ENCODE measurements at regions not wholly inside any gene's neighbourhood (a gene's known extent, or its start where the extent isn't known, plus 50 kb on each side); places are given as distances from the start of the nearest gene placed in this dataset.

GRCh38 chr6:86331265-86331840 is 606.0 kb upstream of the HTR1E start:
- H3K9ac ChIP-seq (ENCODE audit: extremely low read depth, insufficient read length, low read length) = no peak overlapping the region
- H3K79me1 ChIP-seq (ENCODE audit: insufficient read depth, low read depth, low read length, poor library complexity, severe bottlenecking) = no peaks in the 10 kb centered on the region
- H3K27ac ChIP-seq (ENCODE audit: insufficient read length, low read depth, low read length) = no peak overlapping the region
- Mint-ChIP-seq H3K27ac (no peak overlapping the region), H3K9me3 (no peaks in the 10 kb centered on the region; a peak in 1 of 5 replicates), H3K36me3 (ENCODE audit: insufficient read depth in 1 of 3, low read depth in 3 of 3) (no peaks in the 10 kb centered on the region), H3K4me3 (no peak overlapping the region), H3K27me3 (ENCODE audit: low read depth) (no peaks in the 10 kb centered on the region), H3K4me1 (peaks cover 8 to 13% of the 10 kb centered on the region in 2 experiments)
- no peaks in the 10 kb centered on the region for H3K79me2 ChIP-seq (ENCODE audit: insufficient read depth, low read length)
- no peak overlapping the region for H2AK5ac ChIP-seq (ENCODE audit: insufficient read length, low read length)
- no peak overlapping the region for H2BK120ac ChIP-seq (ENCODE audit: low read depth, low read length, poor library complexity, severe bottlenecking)
- H3K27me3 ChIP-seq (ENCODE audit: insufficient read depth, low read length) = no peaks in the 10 kb centered on the region
- no peak overlapping the region for H3K4me2 ChIP-seq (ENCODE audit: insufficient read depth, insufficient read length, low read length)
- no peak for DNase-seq
- H3K4ac ChIP-seq (ENCODE audit: low read depth, low read length) = no peak overlapping the region
- no peak overlapping the region for H3K56ac ChIP-seq (ENCODE audit: insufficient read length, low read depth, low read length)
- no peak overlapping the region for H2BK5ac ChIP-seq (ENCODE audit: insufficient read length, low read length)
- H4K8ac ChIP-seq (replicated peaks; ENCODE audit: insufficient read length, low read depth, low read length) = no peak overlapping the region
- H2BK20ac ChIP-seq (ENCODE audit: low read depth, low read length, poor library complexity, severe bottlenecking) = no peak overlapping the region
- no peak overlapping the region for H3K18ac ChIP-seq (ENCODE audit: insufficient read length, low read depth, low read length)
- H3K14ac ChIP-seq (ENCODE audit: insufficient read depth, low read length) = no peak overlapping the region
- H2BK12ac ChIP-seq (ENCODE audit: insufficient read length, low read depth, low read length) = no peak overlapping the region
- WGBS (ENCODE audit: extremely low coverage, insufficient read length, low lambda C conversion rate) = no CpG with 5 or more reads among the region's 3 CpGs
- no peaks in the 10 kb centered on the region for H4K20me1 ChIP-seq (ENCODE audit: control insufficient read depth, insufficient read depth, insufficient read length)
- no peak overlapping the region for H3K23ac ChIP-seq (ENCODE audit: insufficient read length, low read depth, low read length)
- TF ChIP-seq CTCF (conservative IDR thresholded peaks at IDR 0.05) = no peak
- H3K4me1 ChIP-seq (ENCODE audit: insufficient read depth, low read length) = no peaks in the 10 kb centered on the region
- no peak overlapping the region for H3T11ph ChIP-seq (ENCODE audit: low read length)
- no peak overlapping the region for H2BK15ac ChIP-seq (ENCODE audit: low read depth, low read length)
- H3K23me2 ChIP-seq (ENCODE audit: insufficient read length, low read depth, low read length, poor library complexity, severe bottlenecking) = no peaks in the 10 kb centered on the region
- H2AFZ ChIP-seq (ENCODE audit: low read length) = no peak overlapping the region
- no peak overlapping the region for H4K91ac ChIP-seq (ENCODE audit: insufficient read length, low read depth, low read length)
- no peak overlapping the region for H4K5ac ChIP-seq (ENCODE audit: insufficient read length, low read depth, low read length)
- H3K9me3 ChIP-seq (ENCODE audit: control insufficient read depth, low read depth, low read length) = no peaks in the 10 kb centered on the region
